ENCODE measurements at regions not wholly inside any gene's neighbourhood (a gene's known extent, or its start where the extent isn't known, plus 50 kb on each side); places are given as distances from the start of the nearest gene placed in this dataset.

GRCh38 chr7:84844771-84845170, 342.1 kb downstream of the SEMA3D start:
- no peak for ATAC-seq
- no peaks in the 10 kb centered on the region for H3K36me3 ChIP-seq (ENCODE audit: low read depth)
- no peaks in the 10 kb centered on the region for H3K4me1 ChIP-seq (ENCODE audit: low read depth)
- H3K9me3 ChIP-seq, result no peaks in the 10 kb centered on the region
- intact Hi-C loops (cut with DNase I, micrococcal nuclease), result no loop called here
- DNase-seq, result no peak
- H3K4me3 ChIP-seq, result no peak overlapping the region
- no peak for TF ChIP-seq CTCF (IDR thresholded peaks at IDR 0.05)

DNA sequence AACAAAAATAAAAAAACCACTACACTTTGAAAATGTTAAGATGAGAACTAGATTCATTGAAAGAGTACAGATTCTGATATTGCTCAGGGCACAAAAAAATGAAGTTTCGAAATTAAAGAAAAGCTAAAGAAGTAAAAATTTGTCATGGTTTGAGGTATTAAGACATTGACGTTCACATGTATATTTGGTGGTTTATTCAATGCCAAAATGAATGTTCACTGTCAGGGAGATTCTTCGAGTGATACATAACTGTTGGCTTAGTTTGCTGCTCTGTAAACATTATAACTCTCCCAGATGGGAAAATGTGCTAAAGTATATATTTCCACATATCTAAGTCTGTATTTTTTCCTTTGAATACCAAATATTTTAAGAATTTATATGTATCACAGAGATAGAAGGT, 345.0 kb downstream of the SEMA3D start:
- no peak for ATAC-seq
- H3K4me3 ChIP-seq, result no peak overlapping the region
- TF ChIP-seq CTCF (IDR thresholded peaks at IDR 0.05), result no peak
- no peaks in the 10 kb centered on the region for H3K9me3 ChIP-seq
- intact Hi-C loops (cut with DNase I, micrococcal nuclease), result no loop called here
- no peak for DNase-seq
- H3K36me3 ChIP-seq (ENCODE audit: low read depth), result no peaks in the 10 kb centered on the region
- no peaks in the 10 kb centered on the region for H3K4me1 ChIP-seq (ENCODE audit: low read depth)

GRCh38 chr7:84838857-84839256, 348.0 kb downstream of the SEMA3D start:
- no peaks in the 10 kb centered on the region for H3K4me1 ChIP-seq (ENCODE audit: low read depth)
- no peak overlapping the region for H3K4me3 ChIP-seq
- no peaks in the 10 kb centered on the region for H3K36me3 ChIP-seq (ENCODE audit: low read depth)
- ATAC-seq (no peak), DNase-seq (no peak)
- no peak for TF ChIP-seq CTCF (IDR thresholded peaks at IDR 0.05)
- H3K9me3 ChIP-seq, result no peaks in the 10 kb centered on the region
- intact Hi-C loops (cut with DNase I, micrococcal nuclease), result no loop called here

DNA sequence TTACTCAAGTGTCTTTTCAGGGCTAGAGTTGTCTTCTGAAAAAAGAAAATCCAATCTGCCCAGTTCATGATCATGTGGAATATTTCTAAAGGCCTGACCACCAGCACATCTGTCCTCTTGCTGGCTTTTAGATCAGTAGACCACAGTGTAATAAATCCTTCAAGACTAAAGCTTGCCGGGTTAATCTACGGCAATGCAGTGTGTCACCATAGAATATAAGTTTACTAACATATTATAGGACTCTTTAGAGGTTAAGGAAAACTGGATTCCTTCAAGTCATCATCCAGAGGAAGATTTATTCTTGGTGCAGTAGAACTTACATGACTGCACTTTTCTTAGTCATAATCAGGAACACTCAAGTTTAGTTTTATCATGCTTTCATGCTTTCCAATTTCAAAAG, 349.5 kb downstream of the SEMA3D start:
- no peaks in the 10 kb centered on the region for H3K4me1 ChIP-seq (ENCODE audit: low read depth)
- DNase-seq, result no peak
- intact Hi-C loops (cut with DNase I, micrococcal nuclease), result no loop called here
- no peaks in the 10 kb centered on the region for H3K9me3 ChIP-seq
- no peak for TF ChIP-seq CTCF (IDR thresholded peaks at IDR 0.05)
- no peak overlapping the region for H3K4me3 ChIP-seq
- H3K36me3 ChIP-seq (ENCODE audit: low read depth), result no peaks in the 10 kb centered on the region
- no peak for ATAC-seq

GRCh38 chr7:84829719-84830118, 357.1 kb downstream of the SEMA3D start:
- H3K4me1 ChIP-seq (ENCODE audit: low read depth), result no peaks in the 10 kb centered on the region
- no peak for ATAC-seq
- H3K4me3 ChIP-seq, result no peak overlapping the region
- intact Hi-C loops (cut with DNase I, micrococcal nuclease), result no loop called here
- H3K36me3 ChIP-seq (ENCODE audit: low read depth), result no peaks in the 10 kb centered on the region
- no peak for TF ChIP-seq CTCF (IDR thresholded peaks at IDR 0.05)
- no peaks in the 10 kb centered on the region for H3K9me3 ChIP-seq
- DNase-seq, result no peak

- intact Hi-C loops (cut with DNase I, micrococcal nuclease), result no loop called here
Measured at GRCh38 chr7:84824057-84824651, 362.7 kb downstream of the SEMA3D start.

More at GRCh38 chr7:84824057-84824651, 362.7 kb downstream of the SEMA3D start:
- Histone ChIP-seq H3K4me1 (ENCODE audit: low read depth) (no peaks in the 10 kb centered on the region), H3K4me3 (no peak overlapping the region), H3K9me3 (no peaks in the 10 kb centered on the region), H3K36me3 (ENCODE audit: low read depth) (no peaks in the 10 kb centered on the region)
- DNase-seq (no peak), ATAC-seq (no peak)
- no peak for TF ChIP-seq CTCF (IDR thresholded peaks at IDR 0.05)

All from mucosa of descending colon (tissue), 3 donors.